ENCODE measurements at regions not wholly inside any gene's neighbourhood (a gene's known extent, or its start where the extent isn't known, plus 50 kb on each side); places are given as distances from the start of the nearest gene placed in this dataset.

DNA sequence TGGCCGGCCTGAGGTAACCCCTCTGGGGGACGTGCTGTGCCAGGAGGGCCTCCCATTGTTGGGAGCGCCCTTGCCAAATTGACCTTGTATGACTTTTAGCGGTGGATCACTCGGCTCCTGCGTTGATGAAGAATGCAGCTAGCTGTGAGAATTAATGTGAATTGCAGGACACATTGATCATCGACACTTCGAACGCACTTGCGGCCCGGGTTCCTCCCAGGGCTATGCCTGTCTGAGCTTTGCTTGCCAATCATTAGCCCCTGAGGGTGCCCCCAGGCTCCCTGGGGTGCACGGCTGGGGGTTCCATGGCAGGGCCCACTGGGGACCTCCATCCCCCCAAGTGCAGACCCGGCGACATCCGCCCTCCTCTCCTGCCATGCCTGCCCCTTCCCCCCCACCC, 672.4 kb downstream of the TSPY10 start:
- DNase-seq, result peak in 1 of 2 donors; percentile 30
- TF ChIP-seq, protein P1, sequence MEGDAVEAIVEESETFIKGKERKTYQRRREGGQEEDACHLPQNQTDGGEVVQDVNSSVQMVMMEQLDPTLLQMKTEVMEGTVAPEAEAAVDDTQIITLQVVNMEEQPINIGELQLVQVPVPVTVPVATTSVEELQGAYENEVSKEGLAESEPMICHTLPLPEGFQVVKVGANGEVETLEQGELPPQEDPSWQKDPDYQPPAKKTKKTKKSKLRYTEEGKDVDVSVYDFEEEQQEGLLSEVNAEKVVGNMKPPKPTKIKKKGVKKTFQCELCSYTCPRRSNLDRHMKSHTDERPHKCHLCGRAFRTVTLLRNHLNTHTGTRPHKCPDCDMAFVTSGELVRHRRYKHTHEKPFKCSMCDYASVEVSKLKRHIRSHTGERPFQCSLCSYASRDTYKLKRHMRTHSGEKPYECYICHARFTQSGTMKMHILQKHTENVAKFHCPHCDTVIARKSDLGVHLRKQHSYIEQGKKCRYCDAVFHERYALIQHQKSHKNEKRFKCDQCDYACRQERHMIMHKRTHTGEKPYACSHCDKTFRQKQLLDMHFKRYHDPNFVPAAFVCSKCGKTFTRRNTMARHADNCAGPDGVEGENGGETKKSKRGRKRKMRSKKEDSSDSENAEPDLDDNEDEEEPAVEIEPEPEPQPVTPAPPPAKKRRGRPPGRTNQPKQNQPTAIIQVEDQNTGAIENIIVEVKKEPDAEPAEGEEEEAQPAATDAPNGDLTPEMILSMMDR (IDR thresholded peaks at IDR 0.05), result no peak
- Histone ChIP-seq H3K4me1 (no peaks in the 10 kb centered on the region), H3K9me3 (no peaks in the 10 kb centered on the region), H3K27me3 (ENCODE audit: insufficient read depth in 3 of 3, low read length in 2 of 3) (no peaks in the 10 kb centered on the region), H3K36me3 (ENCODE audit: insufficient read depth in 1 of 2, low read depth in 1 of 2) (no peaks in the 10 kb centered on the region), H3K27ac (no peak overlapping the region), H3K4me3 (no peak overlapping the region)
- WGBS, 3 donors, result 38 to 82% (median 73%) methylated on average over 5 to 15 of the region's 15 CpGs
- intact Hi-C loops (cut with DNase I), result no loop called here
- ATAC-seq, result no peak

All from psoas muscle (tissue), 7 donors.